HEK293 (cell line): ENCODE measurements at regions not wholly inside any gene's neighbourhood (a gene's known extent, or its start where the extent isn't known, plus 50 kb on each side); places are given as distances from the start of the nearest gene placed in this dataset.

ENCODE experiments used
- CTCF ChIA-PET: fragments of 350-600 bp; formaldehyde crosslinking; extraction: SDS; loops from one replicate; lab custom pipeline; 2021; ENCODE audit warnings: antibody characterized with exemption; lab: Yijun Ruan, JAX
- POLR2A ChIA-PET: fragments of 300-600 bp; formaldehyde crosslinking; extraction: SDS; loops from one replicate; lab custom pipeline; 2020; ENCODE audit warnings: antibody characterized with exemption, inconsistent platforms; lab: Yijun Ruan, JAX
- H3K27ac ChIP-seq: fragments of 200-500 bp; sonication (Bioruptor generic); 2 replicates; pipeline ENCODE4 v1.5.1; 2014; ENCODE audit warnings: low read depth, low read length, control low read depth, inconsistent platforms; ENCODE audit errors: extremely low read depth
- H3K36me3 ChIP-seq, 2 experiments: fragments of 200-500 bp in 1 of 2; sonication (Bioruptor generic) in 1 of 2; 1 replicate in 1 of 2; 2 replicates in 1 of 2; pipeline ENCODE4 v1.5.1; 2014 to 2017; ENCODE audit warnings: inconsistent platforms in 2 of 2, low read length in 2 of 2; ENCODE audit not compliant: control insufficient read depth in 2 of 2, insufficient read depth in 1 of 2
- H3K4me1 ChIP-seq: fragments of 200-500 bp; sonication (Bioruptor generic); 2 replicates; pipeline ENCODE4 v1.5.1; 2014; ENCODE audit warnings: mild to moderate bottlenecking, low read length, inconsistent platforms; ENCODE audit not compliant: control insufficient read depth, insufficient read depth
- H3K4me3 ChIP-seq: 2 replicates; pipeline ENCODE4 v1.5.1; 2011; ENCODE audit warnings: low read depth, mild to moderate bottlenecking, control low read depth, low read length, moderate library complexity
- H3K9me3 ChIP-seq: fragments of 200-500 bp; sonication (Bioruptor generic); 2 replicates; pipeline ENCODE4 v1.5.1; 2014; ENCODE audit warnings: low read depth, low read length, inconsistent platforms; ENCODE audit not compliant: control insufficient read depth, insufficient read depth
- BCL11B ChIP-seq: fragments of 450-650 bp; formaldehyde crosslinking; IDR thresholded peaks from 2 replicates; pipeline ENCODE4 v1.5.1; 2016; ENCODE audit warnings: low read depth, missing biosample characterization, missing genetic modification characterization
- HOXD13 ChIP-seq: sonication (generic); formaldehyde crosslinking; IDR thresholded peaks from 2 replicates; pipeline ENCODE4 v1.8.0; 2022; ENCODE audit warnings: missing genetic modification reagents, borderline replicate concordance
- KLF1 ChIP-seq: fragments of 450-650 bp; formaldehyde crosslinking; IDR thresholded peaks from 2 replicates; pipeline ENCODE4 v1.5.1; 2016; ENCODE audit warnings: missing biosample characterization, missing genetic modification characterization
- ZBTB17 ChIP-seq: fragments of 450-650 bp; formaldehyde crosslinking; IDR thresholded peaks from 2 replicates; pipeline ENCODE4 v1.5.1; 2016; ENCODE audit warnings: missing biosample characterization, missing genetic modification characterization
- ZNF202 ChIP-seq: fragments of 450-650 bp; formaldehyde crosslinking; IDR thresholded peaks from 2 replicates; pipeline ENCODE4 v1.5.1; 2016; ENCODE audit warnings: missing biosample characterization, missing genetic modification characterization, borderline replicate concordance
- ZNF211 ChIP-seq: fragments of 450-650 bp; formaldehyde crosslinking; IDR thresholded peaks from 2 replicates; pipeline ENCODE4 v1.5.1; 2016; ENCODE audit warnings: low read depth, missing biosample characterization, missing genetic modification characterization
- ZNF214 ChIP-seq: fragments of 450-650 bp; formaldehyde crosslinking; IDR thresholded peaks from 2 replicates; pipeline ENCODE4 v1.5.1; 2017; ENCODE audit warnings: missing biosample characterization, mild to moderate bottlenecking, missing genetic modification characterization, borderline replicate concordance
- ZNF302 ChIP-seq: fragments of 450-650 bp; formaldehyde crosslinking; IDR thresholded peaks from 2 replicates; pipeline ENCODE4 v1.5.1; 2016; ENCODE audit warnings: missing biosample characterization, missing genetic modification characterization, low read depth
- ZNF394 ChIP-seq: fragments of 450-650 bp; formaldehyde crosslinking; IDR thresholded peaks from 2 replicates; pipeline ENCODE4 v1.5.1; 2016; ENCODE audit warnings: missing biosample characterization, missing genetic modification characterization, mild to moderate bottlenecking, moderate library complexity, borderline replicate concordance
- ZNF423 ChIP-seq: fragments of 450-650 bp; formaldehyde crosslinking; IDR thresholded peaks from 2 replicates; pipeline ENCODE4 v1.5.1; 2016; ENCODE audit warnings: missing biosample characterization, missing genetic modification characterization
- ZNF514 ChIP-seq: fragments of 450-650 bp; formaldehyde crosslinking; IDR thresholded peaks from 2 replicates; pipeline ENCODE4 v1.5.1; 2016; ENCODE audit warnings: missing biosample characterization, missing genetic modification characterization
- ZNF549 ChIP-seq: fragments of 450-650 bp; IDR thresholded peaks from 2 replicates; pipeline ENCODE4 v1.5.1; 2018; ENCODE audit warnings: missing biosample characterization, missing genetic modification characterization, mild to moderate bottlenecking, inconsistent platforms, moderate library complexity
- ZNF560 ChIP-seq: fragments of 450-650 bp; formaldehyde crosslinking; IDR thresholded peaks from 2 replicates; pipeline ENCODE4 v1.5.1; 2017; ENCODE audit warnings: missing biosample characterization, missing genetic modification characterization, borderline replicate concordance
- TF ChIP-seq, protein P1 (sequence below): fragments of 450-650 bp; IDR thresholded peaks from 2 replicates; pipeline ENCODE4 v1.5.1; 2018; ENCODE audit warnings: missing biosample characterization, mild to moderate bottlenecking, missing genetic modification characterization
- TF ChIP-seq, protein P2 (sequence below): fragments of 450-650 bp; formaldehyde crosslinking; conservative IDR thresholded peaks from 2 replicates; pipeline ENCODE4 v1.5.1; 2016; ENCODE audit warnings: low read depth, missing biosample characterization, missing genetic modification characterization
- TF ChIP-seq, protein P3 (sequence below): fragments of 450-650 bp; formaldehyde crosslinking; IDR thresholded peaks from 2 replicates; pipeline ENCODE4 v1.5.1; 2016; ENCODE audit warnings: missing biosample characterization, missing genetic modification characterization
- TF ChIP-seq, protein P4 (sequence below): fragments of 450-650 bp; formaldehyde crosslinking; IDR thresholded peaks from 2 replicates; pipeline ENCODE4 v1.5.1; 2016; ENCODE audit warnings: missing biosample characterization, missing genetic modification characterization

DNA sequence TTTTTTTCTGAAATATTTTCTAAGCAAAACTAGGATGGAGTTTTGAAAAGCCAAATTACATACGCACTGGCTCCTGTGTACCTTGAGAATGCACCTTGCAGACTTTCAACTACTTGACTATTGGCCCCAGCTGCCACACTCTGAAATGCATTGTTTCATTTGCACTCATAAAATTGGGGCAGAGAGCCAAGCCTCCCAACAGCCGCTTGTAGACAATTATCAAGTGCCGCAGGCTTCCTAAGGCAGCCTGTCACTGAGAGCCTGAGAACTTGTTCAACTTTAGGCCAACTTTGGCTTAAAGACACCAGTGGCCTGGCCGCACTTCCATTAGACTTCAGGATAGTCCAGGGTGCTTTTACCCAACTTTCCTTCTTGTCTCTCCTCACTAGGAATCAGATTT, 115.7 kb upstream of the STARD13 start:
- TF ChIP-seq ZNF514 (tag by site-specific recombination) (no peak), HOXD13 (CRISPR knock-in tag) (no peak), ZNF549 (tag by site-specific recombination) (peak; percentile 19; the same call in 1 of the 2 replicates), ZNF214 (tag by site-specific recombination) (no peak)
- TF ChIP-seq, protein P1, sequence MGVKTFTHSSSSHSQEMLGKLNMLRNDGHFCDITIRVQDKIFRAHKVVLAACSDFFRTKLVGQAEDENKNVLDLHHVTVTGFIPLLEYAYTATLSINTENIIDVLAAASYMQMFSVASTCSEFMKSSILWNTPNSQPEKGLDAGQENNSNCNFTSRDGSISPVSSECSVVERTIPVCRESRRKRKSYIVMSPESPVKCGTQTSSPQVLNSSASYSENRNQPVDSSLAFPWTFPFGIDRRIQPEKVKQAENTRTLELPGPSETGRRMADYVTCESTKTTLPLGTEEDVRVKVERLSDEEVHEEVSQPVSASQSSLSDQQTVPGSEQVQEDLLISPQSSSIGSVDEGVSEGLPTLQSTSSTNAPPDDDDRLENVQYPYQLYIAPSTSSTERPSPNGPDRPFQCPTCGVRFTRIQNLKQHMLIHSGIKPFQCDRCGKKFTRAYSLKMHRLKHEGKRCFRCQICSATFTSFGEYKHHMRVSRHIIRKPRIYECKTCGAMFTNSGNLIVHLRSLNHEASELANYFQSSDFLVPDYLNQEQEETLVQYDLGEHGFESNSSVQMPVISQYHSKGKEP (tag by site-specific recombination) = peak; percentile 92
- no peak overlapping the region for H3K27ac ChIP-seq
- CTCF ChIA-PET = no interaction called here
- H3K9me3 ChIP-seq = no peaks in the 10 kb centered on the region
- POLR2A ChIA-PET = no interaction called here
- H3K4me3 ChIP-seq = no peak overlapping the region
- no peaks in the 10 kb centered on the region for H3K36me3 ChIP-seq
- H3K4me1 ChIP-seq = no peaks in the 10 kb centered on the region; the same call in 1 of the 2 replicates

DNA sequence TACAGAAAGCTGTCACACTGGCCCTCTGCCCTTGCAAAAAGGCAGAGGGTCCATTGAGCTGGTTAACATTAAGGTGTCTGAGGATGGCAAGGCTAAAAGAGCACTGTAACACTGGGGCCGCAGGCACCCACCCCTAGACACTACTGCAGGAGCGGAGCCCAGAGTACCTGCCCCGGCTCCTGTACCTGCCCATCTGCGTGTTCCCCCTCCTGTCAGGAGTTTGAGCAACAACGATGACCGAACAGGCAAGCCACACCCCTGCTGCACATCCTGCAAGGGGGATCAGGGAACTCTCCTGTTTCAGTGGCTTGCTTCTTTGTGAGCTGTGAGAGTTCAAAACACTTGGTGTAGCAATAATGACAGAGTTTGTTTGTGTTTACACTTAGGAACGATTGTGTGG, 117.4 kb upstream of the STARD13 start:
- Histone ChIP-seq H3K36me3 (no peaks in the 10 kb centered on the region), H3K9me3 (no peaks in the 10 kb centered on the region), H3K4me3 (no peak overlapping the region), H3K27ac (no peak overlapping the region), H3K4me1 (no peaks in the 10 kb centered on the region; the same call in 1 of the 2 replicates)
- ChIA-PET CTCF (no interaction called here), POLR2A (no interaction called here)
- no peak for TF ChIP-seq ZNF211 (tag by site-specific recombination)
- 0 out of 2 replicates have a peak, but pooled peaks have one; percentile 12 for TF ChIP-seq ZBTB17 (tag by site-specific recombination)

DNA sequence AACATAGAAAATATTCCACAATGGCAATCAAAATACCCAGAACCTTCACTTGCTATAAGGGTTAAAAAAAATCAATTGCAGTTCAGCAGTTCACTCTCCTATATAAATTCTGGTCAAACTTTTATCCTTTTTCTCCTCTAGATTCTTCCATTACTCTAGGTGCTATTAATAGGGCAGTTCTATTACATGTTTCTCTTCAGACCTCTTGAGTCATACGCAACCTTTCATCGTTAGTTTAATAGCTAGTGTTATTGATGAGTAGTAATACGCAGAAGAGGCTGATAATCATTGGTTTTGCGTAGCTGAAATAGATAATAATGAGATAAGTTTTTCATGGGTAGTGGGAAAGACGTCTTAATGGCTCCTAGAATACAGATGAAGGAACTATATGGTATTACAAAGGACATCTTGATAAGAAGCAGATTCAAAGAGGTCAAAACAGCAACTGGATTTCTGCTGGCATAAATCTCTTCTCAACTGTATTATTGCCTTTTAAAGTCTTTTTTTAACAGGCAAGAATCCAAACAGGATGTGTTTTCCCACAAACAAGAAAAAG, 118.3 kb upstream of the STARD13 start:
- no peaks in the 10 kb centered on the region; the same call in 1 of the 2 replicates for H3K4me1 ChIP-seq
- no peak overlapping the region for H3K4me3 ChIP-seq
- CTCF ChIA-PET = no interaction called here
- no peaks in the 10 kb centered on the region for H3K36me3 ChIP-seq
- H3K9me3 ChIP-seq = no peaks in the 10 kb centered on the region
- TF ChIP-seq, protein P2, sequence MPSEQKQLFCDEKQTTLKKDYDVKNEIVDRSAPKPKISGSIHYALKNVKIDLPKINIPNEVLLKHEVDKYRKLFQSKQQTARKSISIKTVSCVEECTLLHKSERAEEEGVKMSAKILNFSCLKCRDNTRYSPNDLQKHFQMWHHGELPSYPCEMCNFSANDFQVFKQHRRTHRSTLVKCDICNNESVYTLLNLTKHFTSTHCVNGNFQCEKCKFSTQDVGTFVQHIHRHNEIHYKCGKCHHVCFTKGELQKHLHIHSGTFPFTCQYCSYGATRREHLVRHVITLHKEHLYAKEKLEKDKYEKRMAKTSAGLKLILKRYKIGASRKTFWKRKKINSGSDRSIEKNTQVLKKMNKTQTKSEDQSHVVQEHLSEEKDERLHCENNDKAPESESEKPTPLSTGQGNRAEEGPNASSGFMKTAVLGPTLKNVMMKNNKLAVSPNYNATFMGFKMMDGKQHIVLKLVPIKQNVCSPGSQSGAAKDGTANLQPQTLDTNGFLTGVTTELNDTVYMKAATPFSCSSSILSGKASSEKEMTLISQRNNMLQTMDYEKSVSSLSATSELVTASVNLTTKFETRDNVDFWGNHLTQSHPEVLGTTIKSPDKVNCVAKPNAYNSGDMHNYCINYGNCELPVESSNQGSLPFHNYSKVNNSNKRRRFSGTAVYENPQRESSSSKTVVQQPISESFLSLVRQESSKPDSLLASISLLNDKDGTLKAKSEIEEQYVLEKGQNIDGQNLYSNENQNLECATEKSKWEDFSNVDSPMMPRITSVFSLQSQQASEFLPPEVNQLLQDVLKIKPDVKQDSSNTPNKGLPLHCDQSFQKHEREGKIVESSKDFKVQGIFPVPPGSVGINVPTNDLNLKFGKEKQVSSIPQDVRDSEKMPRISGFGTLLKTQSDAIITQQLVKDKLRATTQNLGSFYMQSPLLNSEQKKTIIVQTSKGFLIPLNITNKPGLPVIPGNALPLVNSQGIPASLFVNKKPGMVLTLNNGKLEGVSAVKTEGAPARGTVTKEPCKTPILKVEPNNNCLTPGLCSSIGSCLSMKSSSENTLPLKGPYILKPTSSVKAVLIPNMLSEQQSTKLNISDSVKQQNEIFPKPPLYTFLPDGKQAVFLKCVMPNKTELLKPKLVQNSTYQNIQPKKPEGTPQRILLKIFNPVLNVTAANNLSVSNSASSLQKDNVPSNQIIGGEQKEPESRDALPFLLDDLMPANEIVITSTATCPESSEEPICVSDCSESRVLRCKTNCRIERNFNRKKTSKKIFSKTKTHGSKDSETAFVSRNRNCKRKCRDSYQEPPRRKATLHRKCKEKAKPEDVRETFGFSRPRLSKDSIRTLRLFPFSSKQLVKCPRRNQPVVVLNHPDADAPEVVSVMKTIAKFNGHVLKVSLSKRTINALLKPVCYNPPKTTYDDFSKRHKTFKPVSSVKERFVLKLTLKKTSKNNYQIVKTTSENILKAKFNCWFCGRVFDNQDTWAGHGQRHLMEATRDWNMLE (tag by site-specific recombination) = no peak
- no peak overlapping the region for H3K27ac ChIP-seq
- POLR2A ChIA-PET = no interaction called here

DNA sequence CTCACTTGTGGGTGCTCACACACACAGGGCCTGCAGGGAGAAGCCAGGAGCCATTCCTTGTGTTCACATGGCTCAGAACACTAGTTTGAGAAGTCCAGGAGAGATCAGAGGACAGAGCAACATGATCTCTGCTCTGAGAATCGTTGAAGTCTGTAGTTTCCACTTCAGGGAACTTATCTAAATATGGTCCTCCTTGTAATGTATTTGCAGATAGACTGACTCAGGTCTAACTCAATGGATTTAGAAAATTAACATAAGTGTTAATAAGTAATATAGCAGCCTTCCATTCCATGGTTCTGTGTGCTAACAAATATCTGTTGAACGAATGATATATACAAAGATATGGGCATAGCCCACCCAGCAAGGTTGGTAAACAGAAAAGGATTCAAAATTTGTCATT, 119.8 kb upstream of the STARD13 start:
- ChIA-PET CTCF (no interaction called here), POLR2A (no interaction called here)
- Histone ChIP-seq H3K4me1 (no peaks in the 10 kb centered on the region; the same call in 1 of the 2 replicates), H3K9me3 (no peaks in the 10 kb centered on the region), H3K27ac (no peak overlapping the region), H3K4me3 (no peak overlapping the region), H3K36me3 (no peaks in the 10 kb centered on the region)
- TF ChIP-seq KLF1 (tag by site-specific recombination) (no peak), ZNF394 (tag by site-specific recombination) (no peak), ZNF202 (no peak), ZNF560 (tag by site-specific recombination) (no peak), ZNF302 (tag by site-specific recombination) (no peak), ZNF423 (tag by site-specific recombination) (no peak), BCL11B (tag by site-specific recombination) (no peak)
- TF ChIP-seq, protein P3, sequence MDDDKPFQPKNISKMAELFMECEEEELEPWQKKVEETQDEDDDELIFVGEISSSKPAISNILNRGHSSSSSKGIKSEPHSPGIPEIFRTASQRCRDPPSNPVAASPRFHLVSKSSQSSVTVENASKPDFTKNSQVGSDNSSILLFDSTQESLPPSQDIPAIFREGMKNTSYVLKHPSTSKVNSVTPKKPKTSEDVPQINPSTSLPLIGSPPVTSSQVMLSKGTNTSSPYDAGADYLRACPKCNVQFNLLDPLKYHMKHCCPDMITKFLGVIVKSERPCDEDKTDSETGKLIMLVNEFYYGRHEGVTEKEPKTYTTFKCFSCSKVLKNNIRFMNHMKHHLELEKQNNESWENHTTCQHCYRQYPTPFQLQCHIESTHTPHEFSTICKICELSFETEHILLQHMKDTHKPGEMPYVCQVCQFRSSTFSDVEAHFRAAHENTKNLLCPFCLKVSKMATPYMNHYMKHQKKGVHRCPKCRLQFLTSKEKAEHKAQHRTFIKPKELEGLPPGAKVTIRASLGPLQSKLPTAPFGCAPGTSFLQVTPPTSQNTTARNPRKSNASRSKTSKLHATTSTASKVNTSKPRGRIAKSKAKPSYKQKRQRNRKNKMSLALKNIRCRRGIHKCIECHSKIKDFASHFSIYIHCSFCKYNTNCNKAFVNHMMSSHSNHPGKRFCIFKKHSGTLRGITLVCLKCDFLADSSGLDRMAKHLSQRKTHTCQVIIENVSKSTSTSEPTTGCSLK (tag by site-specific recombination) = no peak
- TF ChIP-seq, protein P4, sequence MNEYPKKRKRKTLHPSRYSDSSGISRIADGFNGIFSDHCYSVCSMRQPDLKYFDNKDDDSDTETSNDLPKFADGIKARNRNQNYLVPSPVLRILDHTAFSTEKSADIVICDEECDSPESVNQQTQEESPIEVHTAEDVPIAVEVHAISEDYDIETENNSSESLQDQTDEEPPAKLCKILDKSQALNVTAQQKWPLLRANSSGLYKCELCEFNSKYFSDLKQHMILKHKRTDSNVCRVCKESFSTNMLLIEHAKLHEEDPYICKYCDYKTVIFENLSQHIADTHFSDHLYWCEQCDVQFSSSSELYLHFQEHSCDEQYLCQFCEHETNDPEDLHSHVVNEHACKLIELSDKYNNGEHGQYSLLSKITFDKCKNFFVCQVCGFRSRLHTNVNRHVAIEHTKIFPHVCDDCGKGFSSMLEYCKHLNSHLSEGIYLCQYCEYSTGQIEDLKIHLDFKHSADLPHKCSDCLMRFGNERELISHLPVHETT (tag by site-specific recombination) = no peak
